Epithelial cell of prostate (primary cell): ENCODE measurements at regions not wholly inside any gene's neighbourhood (a gene's known extent, or its start where the extent isn't known, plus 50 kb on each side); places are given as distances from the start of the nearest gene placed in this dataset.
"Not testable (repeated sequence)": the region's sequence is repeated elsewhere in the genome, so short reads cannot be mapped to it uniquely, and the experiment has no call there.

ENCODE experiments used
- DNase-seq: peaks from one replicate; pipeline ENCODE4 v3.0.0-alpha.2; 2011; ENCODE audit warnings: low read depth, low spot score
- H3K27ac ChIP-seq: fragments of 450-650 bp; 2 replicates; pipeline ENCODE4 v1.5.1; 2017; ENCODE audit warnings: mild to moderate bottlenecking

- DNase-seq, result no peak
- no peak overlapping the region for H3K27ac ChIP-seq
Observed at GRCh38 chr16:80002261-80002660, 401.7 kb upstream of the MAF start.

DNA sequence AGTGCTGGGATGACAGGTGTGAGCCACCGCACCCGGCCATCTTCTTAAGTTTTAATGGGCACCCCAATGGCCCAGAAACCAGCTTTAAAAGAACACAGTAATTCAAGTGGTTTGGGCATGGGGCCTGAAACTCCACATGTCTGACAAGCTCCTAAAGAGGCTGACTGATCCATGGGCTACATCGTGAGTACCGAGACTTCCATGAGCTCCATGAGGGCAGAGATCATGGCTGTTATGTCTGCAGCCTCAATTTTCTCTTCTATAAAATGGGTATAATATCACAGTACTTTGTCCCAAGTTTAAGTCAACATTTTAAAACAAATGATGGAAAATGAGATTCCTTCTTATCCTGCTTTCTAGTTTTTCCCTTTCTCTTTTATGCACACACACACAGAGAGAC lies 397.6 kb upstream of the MAF start:
- no peak overlapping the region for H3K27ac ChIP-seq
- DNase-seq, result no peak

DNA sequence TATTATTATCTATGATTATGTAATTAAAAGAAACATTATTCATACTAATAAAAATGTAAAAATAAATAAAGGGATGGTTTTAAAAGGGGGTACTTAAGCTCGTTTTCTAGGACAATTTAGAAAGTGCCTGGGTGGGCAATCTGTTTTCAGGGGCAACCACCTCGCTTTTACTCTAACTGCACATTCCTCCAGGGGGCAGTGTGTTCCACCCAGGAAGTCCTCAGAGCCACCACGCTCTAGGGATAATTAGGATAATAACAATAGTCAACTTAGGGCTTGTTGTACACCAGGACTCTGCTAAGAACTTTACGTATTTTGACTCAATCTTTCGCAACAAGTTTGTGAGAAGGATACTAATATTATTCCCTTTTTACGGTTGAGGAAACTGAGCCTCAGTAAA lies 396.7 kb upstream of the MAF start:
- H3K27ac ChIP-seq, result no peak overlapping the region
- no peak for DNase-seq

DNA sequence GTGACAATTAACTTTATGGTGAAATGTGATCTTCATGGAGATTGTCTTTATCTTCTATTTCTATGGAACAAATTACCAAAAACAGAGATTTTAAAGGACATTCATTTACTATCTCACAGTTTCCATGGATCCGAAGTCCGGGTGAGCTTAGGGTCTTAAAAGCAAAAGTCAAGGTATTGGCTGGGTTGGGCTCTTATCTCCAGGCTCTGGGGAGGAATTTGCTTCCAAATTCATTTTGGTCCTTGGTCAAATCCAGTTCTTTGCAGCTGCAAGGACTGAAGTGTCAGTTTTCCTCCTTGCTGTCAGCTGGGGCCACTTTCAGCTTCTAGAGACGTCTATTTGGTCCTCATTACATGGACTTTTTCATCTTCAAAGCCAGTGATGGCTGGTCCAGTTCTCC lies 395.8 kb upstream of the MAF start:
- no peak overlapping the region for H3K27ac ChIP-seq
- DNase-seq, result no peak

DNA sequence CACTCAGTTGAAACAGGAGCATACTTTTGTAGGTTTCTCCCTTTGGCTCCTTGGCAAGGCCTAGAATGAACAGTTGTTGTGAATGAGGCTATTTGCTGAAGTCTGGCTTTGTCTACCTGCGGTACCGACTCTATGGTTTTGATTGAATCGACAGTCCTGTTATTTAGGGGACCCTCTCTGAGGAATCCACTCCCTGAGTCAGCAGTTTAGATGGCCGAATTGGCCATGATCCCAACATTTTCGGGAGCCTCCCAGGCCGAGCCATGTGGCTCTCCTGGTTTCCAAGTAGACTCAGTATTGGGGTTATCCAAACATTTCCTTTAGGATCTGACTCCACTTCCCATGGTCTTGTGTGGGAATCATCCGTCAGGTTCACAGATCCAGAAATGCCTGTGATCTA lies 394.8 kb upstream of the MAF start:
- no peak overlapping the region for H3K27ac ChIP-seq
- no peak for DNase-seq

GRCh38 chr16:79994418-79994817 lies 393.9 kb upstream of the MAF start:
- DNase-seq, result no peak
- H3K27ac ChIP-seq, result no peak overlapping the region

DNA sequence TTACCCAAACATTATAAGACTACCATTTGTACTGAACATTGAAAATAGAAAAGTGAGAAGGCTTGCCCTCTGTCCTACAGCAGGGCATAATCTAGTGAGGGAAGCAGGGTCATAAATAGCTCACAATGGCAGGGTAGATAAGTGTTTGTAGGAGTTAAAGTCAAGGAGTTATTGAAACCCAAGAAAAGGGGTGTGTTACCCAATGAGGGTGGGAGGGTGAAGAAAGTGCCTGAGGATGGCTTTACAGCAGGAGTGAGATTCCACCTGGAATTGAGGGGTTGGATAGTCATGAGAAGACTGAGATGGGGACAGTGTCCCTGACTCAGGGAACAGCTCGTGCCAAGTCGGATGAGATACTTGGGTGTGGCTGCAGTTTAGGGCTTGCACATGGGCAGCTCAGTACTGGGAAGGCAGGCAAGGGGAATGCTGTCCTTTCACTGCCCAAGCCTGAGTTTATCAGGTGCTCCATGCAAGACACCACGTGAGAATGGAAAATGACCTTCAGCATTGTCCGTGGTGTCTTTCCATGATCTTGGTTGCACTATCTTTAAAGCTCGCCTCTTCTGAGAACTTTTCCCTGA lies 393.2 kb upstream of the MAF start:
- no peak overlapping the region for H3K27ac ChIP-seq
- DNase-seq, result no peak

GRCh38 chr16:79991969-79992368 lies 391.4 kb upstream of the MAF start:
- DNase-seq, result no peak
- H3K27ac ChIP-seq, result no peak overlapping the region

- H3K27ac ChIP-seq, result no peak overlapping the region
- DNase-seq, result no peak
Observed at GRCh38 chr16:79988721-79989220, 388.2 kb upstream of the MAF start.

DNA sequence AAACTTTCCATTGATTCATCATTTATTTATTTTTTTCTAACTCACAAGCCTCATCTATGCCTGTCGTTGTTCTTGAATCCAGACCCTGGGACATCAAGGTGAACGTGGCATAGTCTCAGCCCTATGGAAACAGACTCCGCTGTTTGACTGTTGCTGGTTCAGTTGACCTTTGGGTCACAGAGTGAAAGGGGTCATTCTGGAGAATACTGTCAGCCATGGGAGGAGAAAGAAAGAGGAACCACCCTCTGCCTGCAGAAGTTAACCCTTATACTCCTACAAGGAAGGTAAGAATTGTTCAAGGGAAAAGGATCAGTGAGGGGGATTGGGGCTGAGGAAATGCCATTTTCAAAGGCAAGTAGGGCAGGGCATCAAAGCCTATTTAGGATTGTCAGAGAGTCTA lies 387.6 kb upstream of the MAF start:
- DNase-seq, result no peak
- H3K27ac ChIP-seq, result no peak overlapping the region

DNA sequence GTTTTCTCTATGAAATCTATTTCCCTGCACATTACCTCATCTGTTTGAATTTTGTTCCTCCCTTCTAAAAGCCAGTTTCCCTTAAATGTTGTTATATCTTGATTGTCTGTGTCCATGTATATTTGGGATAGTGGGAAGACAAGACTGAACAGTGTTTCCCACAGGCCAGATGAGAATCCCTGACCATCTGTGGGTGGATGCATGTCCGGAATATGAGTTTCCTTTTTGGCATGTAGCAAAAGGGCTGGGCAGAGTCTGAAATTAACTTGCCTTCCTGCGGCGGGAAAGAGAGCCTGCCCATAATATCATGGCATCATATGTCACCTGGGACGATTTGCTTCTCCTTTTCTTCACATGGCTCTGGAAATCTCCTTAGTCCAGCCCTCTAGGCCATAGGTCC lies 385.8 kb upstream of the MAF start:
- no peak for DNase-seq
- H3K27ac ChIP-seq, result no peak overlapping the region

DNA sequence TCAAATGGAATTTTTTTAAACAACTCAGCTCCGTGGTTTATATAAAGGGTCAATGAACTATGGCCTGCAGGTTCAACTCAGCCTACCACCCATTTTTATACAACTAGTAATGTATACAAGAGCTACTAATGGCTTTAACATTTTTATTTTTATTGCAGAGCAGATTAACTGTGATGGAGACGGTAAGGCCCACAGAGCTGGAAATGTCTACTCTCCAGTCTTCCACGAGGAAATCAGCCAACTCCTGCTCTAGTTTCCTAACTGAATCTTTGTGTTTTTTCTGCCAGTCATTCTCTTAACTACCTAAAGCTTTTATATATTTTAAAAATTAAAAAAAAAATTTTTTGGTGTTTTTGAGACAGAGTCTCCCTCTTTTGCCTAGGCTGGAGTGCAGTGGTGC lies 385.1 kb upstream of the MAF start:
- no peak overlapping the region for H3K27ac ChIP-seq

DNA sequence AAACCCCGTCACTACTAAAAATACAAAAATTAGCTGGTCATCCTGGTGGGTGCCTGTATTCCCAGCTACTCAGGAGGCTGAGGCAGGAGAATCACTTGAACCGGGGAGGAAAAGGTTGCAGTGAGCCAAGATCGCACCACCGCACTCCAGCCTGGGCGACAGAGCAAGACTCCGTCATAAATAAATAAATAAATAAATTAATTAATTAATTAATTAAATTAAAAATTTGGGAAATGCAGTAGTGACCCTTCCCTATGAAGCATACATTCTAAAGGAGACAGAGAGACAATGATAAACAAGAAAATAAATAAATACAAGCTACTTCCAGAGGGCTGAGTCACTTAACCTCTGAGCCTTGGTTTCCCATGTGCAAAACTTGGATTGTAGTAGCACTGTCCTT lies 383.6 kb upstream of the MAF start:
- DNase-seq, H3K27ac ChIP-seq: not testable (repeated sequence)

More for the DNA sequence above, 385.1 kb upstream of the MAF start:
- no peak for DNase-seq

DNA sequence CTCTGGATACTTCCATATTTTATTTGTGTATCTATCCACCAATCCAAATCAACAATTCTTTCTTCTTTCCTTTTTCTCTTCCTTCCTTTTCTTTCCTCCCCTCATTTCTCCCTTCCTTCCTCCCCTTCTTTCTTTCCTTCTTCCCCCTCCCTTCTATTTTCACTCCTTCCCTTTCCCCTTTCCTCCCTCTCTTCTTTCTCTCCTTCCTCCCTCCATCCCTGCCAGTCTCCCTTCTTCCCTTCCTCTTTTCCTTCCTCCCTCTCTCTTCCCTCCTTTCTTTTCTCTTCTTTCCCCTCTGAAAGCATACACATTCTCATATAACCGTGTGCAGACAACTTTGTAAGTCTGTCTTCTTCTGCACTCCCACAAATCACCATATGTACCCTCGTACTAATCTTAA lies 382.3 kb upstream of the MAF start:
- DNase-seq, result no peak
- H3K27ac ChIP-seq, result no peak overlapping the region

DNA sequence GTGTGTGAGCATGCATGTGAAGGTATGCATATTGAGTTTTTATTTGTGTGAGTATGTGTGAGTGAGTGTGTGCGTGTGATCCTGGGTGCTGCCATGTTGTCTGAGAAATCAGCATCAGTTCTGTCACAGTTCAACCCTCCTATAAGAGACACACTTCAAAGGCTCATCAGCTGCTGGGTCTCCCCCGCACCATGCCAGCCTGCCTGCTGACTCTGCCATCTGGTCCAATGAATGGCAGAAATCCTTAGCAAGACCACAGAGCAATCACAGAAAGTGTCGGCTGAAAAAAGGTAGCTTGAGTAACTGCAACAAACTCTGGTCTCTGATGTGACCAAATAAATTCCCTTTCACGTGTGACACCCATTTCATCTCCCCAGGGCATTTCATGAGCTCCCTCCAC lies 381.8 kb upstream of the MAF start:
- no peak overlapping the region for H3K27ac ChIP-seq
- DNase-seq, result no peak

DNA sequence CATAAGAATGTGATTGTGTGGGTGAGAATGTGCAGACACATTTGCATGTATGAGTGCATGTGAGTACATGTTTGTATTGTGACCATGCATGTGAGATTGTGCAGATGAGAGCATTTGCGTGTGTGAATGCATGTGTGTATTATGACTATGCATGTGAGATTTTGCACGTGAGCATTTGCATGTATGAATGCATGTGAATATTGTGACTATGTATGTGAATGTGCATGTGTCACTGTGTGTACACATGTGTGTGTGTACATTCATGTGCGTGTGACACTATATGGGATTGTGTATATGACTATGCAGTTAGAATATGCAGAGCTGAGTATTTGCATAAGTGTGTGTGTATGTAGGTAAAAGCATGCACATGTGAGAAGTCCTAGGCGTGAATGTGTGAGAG lies 381.3 kb upstream of the MAF start:
- no peak for DNase-seq
- no peak overlapping the region for H3K27ac ChIP-seq

DNA sequence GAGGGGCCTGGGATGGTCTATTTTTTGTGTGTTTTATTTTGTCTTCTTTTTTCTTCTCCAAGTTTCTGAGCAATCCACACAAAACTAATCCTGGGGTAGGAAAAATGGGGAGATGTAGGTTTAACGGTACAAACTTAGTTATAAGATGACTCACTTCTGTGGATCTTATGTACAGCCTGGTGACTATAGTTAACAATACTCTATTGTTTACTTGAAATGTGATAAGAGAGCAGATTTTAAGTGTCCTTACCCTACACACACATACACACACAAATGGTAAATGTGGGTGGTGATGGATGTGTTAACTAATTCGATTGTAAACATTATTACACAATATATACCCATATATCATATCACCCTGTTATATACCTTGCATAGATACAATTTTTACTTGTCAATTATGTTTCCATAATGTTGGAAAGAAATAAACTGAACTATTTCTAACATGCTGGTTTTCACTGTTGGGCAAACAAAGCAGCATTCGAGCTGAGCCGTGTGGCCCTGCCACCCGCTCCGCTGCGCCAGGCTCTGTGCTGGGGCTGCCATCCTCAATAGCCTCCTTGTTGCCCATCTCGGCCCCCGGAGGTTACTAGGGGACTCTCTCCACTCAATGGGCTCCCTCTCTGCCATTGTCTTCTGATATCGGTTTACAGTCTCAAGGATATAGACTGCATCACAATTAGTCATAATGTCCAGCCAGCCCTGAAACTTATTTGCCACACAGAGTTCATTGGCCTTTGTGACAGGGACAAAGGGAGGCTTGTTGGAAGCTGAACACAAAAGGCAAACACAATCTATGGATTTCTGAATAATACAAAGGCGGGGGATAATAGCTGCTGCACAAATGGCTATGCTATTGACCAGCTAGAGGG lies 380.3 kb upstream of the MAF start:
- no peak for DNase-seq
- H3K27ac ChIP-seq, result no peak overlapping the region

DNA sequence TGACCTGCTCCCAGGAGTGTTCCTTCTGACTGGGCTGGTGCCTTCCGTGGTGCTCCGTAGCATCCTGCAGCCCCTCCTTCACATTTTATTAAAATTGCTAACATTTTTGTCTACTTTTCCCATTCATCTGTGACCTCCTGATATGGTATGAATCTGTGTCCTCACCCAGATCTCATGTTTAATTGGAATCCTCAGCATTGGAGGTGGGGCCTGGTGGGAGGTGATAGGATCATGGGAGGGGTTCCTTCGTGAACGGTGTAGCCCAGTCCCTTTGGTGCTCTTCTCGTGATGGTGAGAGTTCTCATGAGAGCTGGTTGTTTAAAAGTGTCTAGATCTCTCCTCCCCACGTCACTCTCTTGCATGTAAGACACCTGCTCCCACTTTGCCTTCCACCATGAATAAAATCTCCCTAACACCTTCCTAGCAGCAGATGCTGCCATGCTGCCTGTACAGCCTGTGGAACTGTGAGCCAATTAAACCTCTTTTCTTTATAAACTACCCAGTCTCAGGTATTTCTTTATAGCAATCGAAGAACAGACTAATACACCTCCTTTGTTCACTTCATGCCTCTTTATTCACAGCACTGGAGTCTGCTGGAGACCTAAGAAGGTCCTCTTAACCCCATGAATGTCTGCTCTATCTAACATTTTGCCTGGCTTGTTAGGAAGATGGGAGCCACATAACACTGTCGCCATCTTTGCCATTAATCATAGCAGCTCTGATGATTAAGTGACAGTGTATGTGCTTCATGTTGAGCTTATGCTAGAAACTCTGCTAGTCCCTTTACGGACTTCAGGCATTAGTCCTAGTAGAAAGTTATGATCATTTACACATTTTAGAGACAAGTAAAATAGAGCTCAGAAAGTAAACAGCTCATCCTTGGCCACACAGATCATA lies 377.7 kb upstream of the MAF start:
- no peak overlapping the region for H3K27ac ChIP-seq
- DNase-seq, result no peak

DNA sequence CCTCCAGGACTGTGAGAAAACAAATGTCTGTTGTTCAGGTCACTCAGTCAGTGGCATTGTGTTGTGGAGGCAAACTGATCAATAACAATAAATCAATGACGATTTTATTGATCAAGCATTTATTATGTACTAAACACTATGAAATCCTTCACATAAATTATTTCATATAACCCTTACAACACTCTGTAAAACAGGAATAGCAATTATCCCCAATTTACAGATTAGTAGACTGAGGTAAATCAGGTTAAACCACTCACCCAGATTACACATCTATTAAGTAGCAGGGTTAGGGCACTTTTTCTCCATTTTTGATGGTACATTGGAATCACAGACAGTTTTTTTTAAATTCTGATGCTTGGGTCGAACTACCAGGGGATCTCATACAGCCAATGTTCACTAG lies 372.8 kb upstream of the MAF start:
- H3K27ac ChIP-seq, result no peak overlapping the region
- DNase-seq, result no peak

DNA sequence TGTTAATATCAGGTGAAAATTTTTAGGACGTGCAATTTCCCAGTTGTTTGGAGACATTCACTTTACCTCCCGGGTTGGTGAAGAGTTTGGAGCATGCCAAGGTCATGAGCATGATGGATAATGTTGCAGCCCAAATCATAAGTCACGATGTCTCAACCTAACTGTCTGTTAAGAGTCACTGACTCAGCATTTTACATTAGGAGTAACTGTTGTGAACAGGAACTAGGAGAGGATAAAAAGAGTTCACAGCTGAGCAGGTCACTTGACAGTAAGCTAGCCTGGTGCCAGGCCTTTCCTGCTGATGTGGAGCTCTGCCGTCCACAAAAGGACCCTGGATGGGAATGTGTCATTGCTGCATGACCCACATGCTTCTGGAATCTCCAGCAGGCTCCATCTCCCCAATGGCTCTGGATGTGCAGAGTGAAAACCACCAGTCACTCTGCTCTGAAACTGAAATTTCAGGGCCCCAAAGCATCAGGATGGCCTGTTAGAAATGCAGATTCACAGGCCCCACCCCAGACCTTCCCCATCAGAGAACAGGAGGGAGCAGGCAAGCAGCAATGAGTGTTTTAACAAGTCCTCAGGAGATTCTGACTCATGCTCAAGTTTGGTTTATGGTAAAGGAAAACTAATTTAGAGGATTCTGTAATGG lies 371.6 kb upstream of the MAF start:
- no peak for DNase-seq
- no peak overlapping the region for H3K27ac ChIP-seq

DNA sequence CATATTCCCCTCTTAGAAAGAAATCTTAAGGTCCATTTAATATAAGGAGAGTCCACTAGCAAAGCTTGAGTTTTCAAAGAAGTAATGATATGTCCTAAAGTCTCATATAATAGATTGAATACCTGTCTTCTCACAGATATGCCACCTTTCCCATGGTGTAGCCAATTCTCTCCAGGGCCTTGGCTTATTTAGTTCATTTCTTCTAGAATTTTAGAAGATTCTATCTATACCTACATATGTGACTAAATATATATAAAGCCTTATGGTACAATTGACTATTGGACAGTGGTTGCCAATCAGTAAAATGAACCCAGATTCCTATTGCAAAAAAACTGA lies 370.7 kb upstream of the MAF start:
- H3K27ac ChIP-seq, result no peak overlapping the region
- DNase-seq, result no peak
